ENCODE measurements at regions not wholly inside any gene's neighbourhood (a gene's known extent, or its start where the extent isn't known, plus 50 kb on each side); places are given as distances from the start of the nearest gene placed in this dataset.
A peak's percentile ranks its signal among the peaks of the same experiment; 100 is the strongest.

DNA sequence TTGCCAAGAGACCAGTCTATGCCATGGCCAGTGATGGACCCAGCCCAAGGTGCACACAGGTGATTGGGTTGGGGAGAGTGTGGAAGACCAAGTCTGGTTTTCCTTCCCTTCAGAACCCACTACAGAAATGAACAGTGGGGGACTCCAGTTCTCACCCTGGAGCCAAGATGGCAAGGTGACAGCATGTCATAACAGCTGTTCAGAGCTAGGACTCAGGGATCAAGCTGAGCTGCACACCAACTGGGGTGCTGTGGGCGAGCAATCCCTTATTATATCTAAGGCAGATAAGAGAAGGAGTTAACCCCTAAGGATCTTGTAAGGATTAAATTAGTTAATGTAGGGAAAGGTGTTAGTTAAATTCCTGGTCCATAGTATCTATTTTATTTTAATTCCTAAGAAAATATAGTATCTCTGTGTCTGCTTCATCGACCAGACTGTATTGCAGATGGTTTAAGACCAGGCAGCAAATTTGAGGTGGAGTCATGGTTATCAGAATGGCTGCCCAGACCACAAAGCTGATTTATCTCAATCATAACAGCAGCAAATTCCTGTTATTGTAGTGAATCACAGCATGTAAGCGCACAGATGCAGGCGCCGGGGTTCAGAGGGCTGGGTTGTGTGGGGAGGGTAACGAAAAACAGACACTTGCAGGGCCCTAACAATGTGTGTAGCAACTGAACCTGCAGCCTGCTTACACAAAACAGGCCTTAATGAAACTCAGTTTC, 208.7 kb upstream of the ZNF32 start:
- Histone ChIP-seq H3K36me3 (ENCODE audit: control insufficient read depth, insufficient read depth, low read length) (no peaks in the 10 kb centered on the region), H3K27ac (ENCODE audit: insufficient read depth, low read length, poor library complexity, severe bottlenecking) (no peak overlapping the region), H3K9me3 (ENCODE audit: control insufficient read depth in 2 of 2, low read length in 2 of 2) (no peaks in the 10 kb centered on the region), H3K27me3 (ENCODE audit: control insufficient read depth, insufficient read depth, low read length) (no peaks in the 10 kb centered on the region), H3K4me3 (ENCODE audit: low read depth, low read length) (no peak overlapping the region), H3K4me1 (ENCODE audit: control insufficient read depth, insufficient read depth, low read length, poor library complexity, severe bottlenecking) (no peaks in the 10 kb centered on the region)
- Mint-ChIP-seq H3K27ac (no peak overlapping the region), H3K4me1 (peaks cover 0 to 3% (median 0%) of the 10 kb centered on the region in 4 donors), H3K4me3 (no peak overlapping the region), H3K27me3 (no peaks in the 10 kb centered on the region), H3K36me3 (peaks cover 5% of the 10 kb centered on the region), H3K9me3 (peaks cover 0 to 3% (median 0%) of the 10 kb centered on the region in 7 donors)
- ATAC-seq (ENCODE audit: low read depth in 2 of 2): peak in 1 of 2 donors; percentile 50
- DNase-seq: peak in 1 of 3 donors; percentile 12

DNA sequence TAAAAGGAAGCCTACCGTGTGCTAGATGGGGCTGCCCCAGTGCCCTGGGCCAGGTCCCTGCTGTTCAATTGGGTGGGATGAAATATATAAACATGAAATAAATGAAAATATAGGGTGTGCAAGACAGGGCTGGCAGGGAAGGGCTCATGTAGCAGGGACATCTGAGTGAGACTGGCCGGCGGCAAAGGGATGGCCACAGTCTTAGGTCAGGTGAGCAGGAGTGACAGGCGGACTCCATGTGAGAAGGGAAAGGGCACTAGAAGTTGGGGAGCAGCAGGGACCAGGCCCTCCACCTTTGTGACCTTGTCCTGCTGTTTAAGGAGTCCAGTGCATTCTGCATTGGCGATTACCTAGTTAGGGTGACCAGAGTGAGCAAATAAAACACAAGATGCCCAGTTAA, 207.6 kb upstream of the ZNF32 start:
- Mint-ChIP-seq H3K27ac (peak overlapping the region in 1 of 3 donors; percentile 52), H3K4me1 (peaks cover 0 to 3% (median 0%) of the 10 kb centered on the region in 4 donors), H3K4me3 (no peak overlapping the region), H3K36me3 (peaks cover 5% of the 10 kb centered on the region), H3K9me3 (peaks cover 0 to 3% (median 0%) of the 10 kb centered on the region in 7 donors), H3K27me3 (no peaks in the 10 kb centered on the region)
- Histone ChIP-seq H3K9me3 (ENCODE audit: control insufficient read depth in 2 of 2, low read length in 2 of 2) (no peaks in the 10 kb centered on the region), H3K4me1 (ENCODE audit: control insufficient read depth, insufficient read depth, low read length, poor library complexity, severe bottlenecking) (no peaks in the 10 kb centered on the region), H3K36me3 (ENCODE audit: control insufficient read depth, insufficient read depth, low read length) (no peaks in the 10 kb centered on the region), H3K4me3 (ENCODE audit: low read depth, low read length) (no peak overlapping the region), H3K27me3 (ENCODE audit: control insufficient read depth, insufficient read depth, low read length) (no peaks in the 10 kb centered on the region), H3K27ac (ENCODE audit: insufficient read depth, low read length, poor library complexity, severe bottlenecking) (no peak overlapping the region)
- DNase-seq: no peak
- no peak for ATAC-seq (ENCODE audit: low read depth in 2 of 2)

DNA sequence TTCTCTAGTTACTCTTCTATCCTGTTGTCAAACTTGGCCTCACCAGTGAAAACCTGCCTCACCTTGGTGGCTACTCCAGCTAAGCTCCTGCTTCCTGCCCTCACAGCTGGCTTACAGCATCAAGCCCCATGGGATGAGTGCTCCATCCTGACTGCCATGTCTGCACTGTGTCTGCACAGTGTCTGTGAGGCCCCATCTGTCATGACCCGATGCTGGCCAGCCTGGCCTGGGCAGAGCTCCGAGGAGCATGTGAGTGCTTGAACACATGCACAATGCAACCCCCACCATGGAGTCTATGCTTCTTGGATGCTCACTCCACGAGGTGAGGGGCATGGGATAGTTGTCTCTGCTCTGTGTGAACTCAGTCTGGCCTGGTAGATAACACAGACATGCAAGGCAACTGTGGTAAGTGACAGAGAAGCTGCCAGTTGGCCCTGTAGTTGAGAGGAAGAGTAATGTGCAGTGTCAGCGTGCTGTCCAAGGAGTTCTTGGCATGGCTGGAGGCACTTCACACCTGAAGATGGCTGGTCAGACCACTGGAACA, 207.1 kb upstream of the ZNF32 start:
- Histone ChIP-seq H3K4me3 (ENCODE audit: low read depth, low read length) (no peak overlapping the region), H3K27ac (ENCODE audit: insufficient read depth, low read length, poor library complexity, severe bottlenecking) (no peak overlapping the region), H3K27me3 (ENCODE audit: control insufficient read depth, insufficient read depth, low read length) (no peaks in the 10 kb centered on the region), H3K4me1 (ENCODE audit: control insufficient read depth, insufficient read depth, low read length, poor library complexity, severe bottlenecking) (no peaks in the 10 kb centered on the region), H3K36me3 (ENCODE audit: control insufficient read depth, insufficient read depth, low read length) (no peaks in the 10 kb centered on the region), H3K9me3 (ENCODE audit: control insufficient read depth in 2 of 2, low read length in 2 of 2) (no peaks in the 10 kb centered on the region)
- Mint-ChIP-seq H3K4me3 (no peak overlapping the region), H3K27ac (no peak overlapping the region), H3K9me3 (peaks cover 0 to 3% (median 0%) of the 10 kb centered on the region in 7 donors), H3K27me3 (no peaks in the 10 kb centered on the region), H3K36me3 (peaks cover 5% of the 10 kb centered on the region), H3K4me1 (peaks cover 0 to 3% (median 0%) of the 10 kb centered on the region in 4 donors)
- no peak for ATAC-seq (ENCODE audit: low read depth in 2 of 2)
- no peak for DNase-seq

DNA sequence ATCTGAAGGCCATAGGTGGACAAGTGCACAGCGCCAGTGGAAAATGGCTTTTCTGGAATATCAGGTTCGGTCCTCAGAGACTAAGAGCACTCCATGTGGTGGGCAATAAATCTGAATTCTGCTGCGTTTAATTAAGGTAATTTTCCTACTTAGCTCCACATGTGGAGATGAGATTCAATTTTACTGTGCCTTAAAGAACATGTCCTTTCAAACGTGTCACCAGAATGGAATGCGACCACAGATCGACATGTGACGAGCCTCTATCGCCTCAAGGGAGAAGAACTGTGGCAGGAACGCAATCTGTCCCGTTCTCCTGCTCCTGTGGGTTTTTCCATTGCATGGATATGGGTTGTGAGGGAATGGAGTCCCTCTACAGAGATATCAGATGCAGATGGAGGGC, 205.3 kb upstream of the ZNF32 start:
- Mint-ChIP-seq H3K4me1 (peaks cover 0 to 3% (median 0%) of the 10 kb centered on the region in 4 donors), H3K4me3 (no peak overlapping the region), H3K27ac (no peak overlapping the region), H3K36me3 (peaks cover 5% of the 10 kb centered on the region), H3K9me3 (peaks cover 0 to 3% (median 0%) of the 10 kb centered on the region in 7 donors), H3K27me3 (no peaks in the 10 kb centered on the region)
- ATAC-seq (ENCODE audit: low read depth in 2 of 2) (no peak), DNase-seq (no peak)
- Histone ChIP-seq H3K27me3 (ENCODE audit: control insufficient read depth, insufficient read depth, low read length) (no peaks in the 10 kb centered on the region), H3K27ac (ENCODE audit: insufficient read depth, low read length, poor library complexity, severe bottlenecking) (no peak overlapping the region), H3K36me3 (ENCODE audit: control insufficient read depth, insufficient read depth, low read length) (no peaks in the 10 kb centered on the region), H3K4me1 (ENCODE audit: control insufficient read depth, insufficient read depth, low read length, poor library complexity, severe bottlenecking) (no peaks in the 10 kb centered on the region), H3K4me3 (ENCODE audit: low read depth, low read length) (no peak overlapping the region), H3K9me3 (ENCODE audit: control insufficient read depth in 2 of 2, low read length in 2 of 2) (no peaks in the 10 kb centered on the region)

DNA sequence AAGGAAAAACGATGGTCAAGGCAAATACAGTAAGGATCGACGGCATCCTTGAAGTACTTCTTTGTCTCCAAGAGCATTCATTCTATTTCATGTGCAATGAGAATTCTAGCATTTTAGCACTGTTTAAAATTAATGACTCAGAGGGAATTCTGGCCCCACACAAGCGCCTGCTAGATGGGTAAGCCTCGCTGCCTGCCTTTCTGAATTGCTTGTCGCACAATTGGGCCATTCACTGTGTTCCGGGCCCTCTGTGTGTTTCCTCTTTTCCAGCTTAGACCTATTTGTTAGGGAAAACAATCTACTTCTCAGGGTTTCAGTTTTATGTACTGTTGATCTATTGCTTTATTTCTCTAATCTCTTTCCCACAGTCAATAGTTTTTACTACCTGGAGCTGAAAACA, 204.7 kb upstream of the ZNF32 start:
- H3K27me3 Mint-ChIP-seq: peaks cover 6% of the 10 kb centered on the region
- no peak overlapping the region for H3K4me3 Mint-ChIP-seq
- no peak for DNase-seq
- Histone ChIP-seq H3K27me3 (ENCODE audit: control insufficient read depth, insufficient read depth, low read length) (no peaks in the 10 kb centered on the region), H3K27ac (ENCODE audit: insufficient read depth, low read length, poor library complexity, severe bottlenecking) (no peak overlapping the region), H3K36me3 (ENCODE audit: control insufficient read depth, insufficient read depth, low read length) (no peaks in the 10 kb centered on the region), H3K9me3 (ENCODE audit: control insufficient read depth in 2 of 2, low read length in 2 of 2) (no peaks in the 10 kb centered on the region), H3K4me1 (ENCODE audit: control insufficient read depth, insufficient read depth, low read length, poor library complexity, severe bottlenecking) (no peaks in the 10 kb centered on the region), H3K4me3 (ENCODE audit: low read depth, low read length) (no peak overlapping the region)
- H3K27ac Mint-ChIP-seq: no peak overlapping the region
- H3K4me1 Mint-ChIP-seq: peaks cover 0 to 3% (median 0%) of the 10 kb centered on the region in 4 donors
- no peak for ATAC-seq (ENCODE audit: low read depth in 2 of 2)
- H3K36me3 Mint-ChIP-seq: peaks cover 5% of the 10 kb centered on the region
- peaks cover 0 to 3% (median 0%) of the 10 kb centered on the region in 7 donors for H3K9me3 Mint-ChIP-seq

DNA sequence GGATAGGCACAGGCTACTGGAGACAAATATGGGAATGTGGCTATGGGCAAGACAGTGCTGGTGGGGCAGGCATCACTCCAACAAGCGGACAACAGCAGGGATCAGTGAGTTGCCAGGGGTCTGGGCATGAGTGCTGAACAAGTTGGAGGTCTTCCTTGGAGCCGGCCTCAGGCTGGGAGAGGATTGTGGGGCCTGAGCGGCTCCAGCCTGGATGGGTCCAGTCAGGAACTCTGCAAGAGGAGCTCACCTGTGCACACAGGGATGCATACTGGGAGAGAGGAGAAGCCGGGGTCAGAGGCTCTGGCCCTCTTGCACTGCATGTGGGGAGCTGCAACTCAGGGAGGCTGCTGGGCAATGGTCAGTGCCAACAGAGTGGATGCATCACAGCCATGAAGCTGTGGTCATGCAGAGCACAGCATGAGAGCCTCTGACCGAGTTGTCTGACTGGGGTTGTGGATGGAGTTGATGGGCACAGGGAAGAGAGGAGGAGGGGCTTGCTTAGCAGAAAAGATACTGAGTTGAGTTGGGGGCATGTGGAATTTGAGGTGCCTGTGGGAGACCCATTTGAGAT, 204.0 kb upstream of the ZNF32 start:
- Histone ChIP-seq H3K4me1 (ENCODE audit: control insufficient read depth, insufficient read depth, low read length, poor library complexity, severe bottlenecking) (no peaks in the 10 kb centered on the region), H3K27me3 (ENCODE audit: control insufficient read depth, insufficient read depth, low read length) (no peaks in the 10 kb centered on the region), H3K36me3 (ENCODE audit: control insufficient read depth, insufficient read depth, low read length) (no peaks in the 10 kb centered on the region), H3K27ac (ENCODE audit: insufficient read depth, low read length, poor library complexity, severe bottlenecking) (no peak overlapping the region), H3K9me3 (ENCODE audit: control insufficient read depth in 2 of 2, low read length in 2 of 2) (no peaks in the 10 kb centered on the region), H3K4me3 (ENCODE audit: low read depth, low read length) (no peak overlapping the region)
- Mint-ChIP-seq H3K4me3 (no peak overlapping the region), H3K4me1 (peaks cover 0 to 3% (median under 1%) of the 10 kb centered on the region in 4 donors), H3K9me3 (peaks cover 0 to 3% (median 0%) of the 10 kb centered on the region in 7 donors), H3K36me3 (peaks cover 5% of the 10 kb centered on the region), H3K27ac (no peak overlapping the region), H3K27me3 (peaks cover 10% of the 10 kb centered on the region)
- ATAC-seq (ENCODE audit: low read depth in 2 of 2): no peak
- DNase-seq: no peak

DNA sequence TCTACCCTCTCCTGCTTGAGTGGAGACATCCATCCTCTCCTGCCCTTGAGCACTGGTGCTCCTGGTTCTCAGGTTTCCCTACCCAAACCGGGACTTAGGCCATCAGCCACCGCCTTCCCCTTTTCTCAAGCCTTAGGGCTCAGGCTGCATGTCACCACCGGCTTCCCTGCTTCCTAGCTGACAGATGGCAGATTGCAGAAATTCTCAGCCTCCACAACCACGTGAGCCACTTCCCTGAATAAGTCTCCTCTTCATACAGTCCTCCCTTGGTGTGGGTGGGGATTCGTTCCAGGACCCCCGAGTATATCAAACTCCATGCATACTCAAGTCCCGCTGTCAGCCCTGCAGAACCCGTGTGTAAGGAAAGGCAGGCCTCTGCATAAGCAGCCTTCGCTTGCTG, 203.5 kb upstream of the ZNF32 start:
- Mint-ChIP-seq H3K4me3 (no peak overlapping the region), H3K4me1 (peaks cover 0 to 6% (median 4%) of the 10 kb centered on the region in 4 donors), H3K27me3 (peaks cover 10% of the 10 kb centered on the region), H3K36me3 (peaks cover 5% of the 10 kb centered on the region), H3K27ac (no peak overlapping the region), H3K9me3 (peaks cover 0 to 3% (median 0%) of the 10 kb centered on the region in 7 donors)
- no peaks in the 10 kb centered on the region for H3K36me3 ChIP-seq (ENCODE audit: control insufficient read depth, insufficient read depth, low read length)
- no peaks in the 10 kb centered on the region for H3K9me3 ChIP-seq (ENCODE audit: control insufficient read depth in 2 of 2, low read length in 2 of 2)
- no peak overlapping the region for H3K4me3 ChIP-seq (ENCODE audit: low read depth, low read length)
- no peaks in the 10 kb centered on the region for H3K27me3 ChIP-seq (ENCODE audit: control insufficient read depth, insufficient read depth, low read length)
- ATAC-seq (ENCODE audit: low read depth in 2 of 2): no peak
- H3K27ac ChIP-seq (ENCODE audit: insufficient read depth, low read length, poor library complexity, severe bottlenecking): no peak overlapping the region
- no peak for DNase-seq
- H3K4me1 ChIP-seq (ENCODE audit: control insufficient read depth, insufficient read depth, low read length, poor library complexity, severe bottlenecking): peaks cover under 1% of the 10 kb centered on the region
